ENCODE measurements at regions not wholly inside any gene's neighbourhood (a gene's known extent, or its start where the extent isn't known, plus 50 kb on each side); places are given as distances from the start of the nearest gene placed in this dataset.
"Not testable (repeated sequence)": the region's sequence is repeated elsewhere in the genome, so short reads cannot be mapped to it uniquely, and the experiment has no call there.

DNA sequence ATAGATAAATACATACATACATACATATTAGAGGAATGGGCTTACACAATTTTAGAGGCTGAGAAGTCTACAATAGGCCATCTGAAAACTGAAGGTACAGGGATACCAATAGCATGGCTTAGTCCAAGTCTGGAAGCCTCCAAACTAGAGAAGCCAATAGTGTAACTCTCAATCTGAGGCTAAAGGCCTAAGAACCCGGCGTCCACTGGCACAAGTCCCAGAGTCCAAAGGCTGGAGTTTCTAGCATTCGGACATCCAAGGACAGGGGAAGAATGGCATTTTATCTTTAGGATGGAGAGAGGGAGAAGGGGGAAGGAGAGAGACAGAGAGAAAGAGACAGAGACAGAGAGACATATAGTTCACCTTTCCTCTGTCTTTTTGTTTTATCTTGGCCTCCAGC is 63.7 kb upstream of the SYT4 start:
- no peak for DNase-seq (ENCODE audit: low read depth in 2 of 2)

DNA sequence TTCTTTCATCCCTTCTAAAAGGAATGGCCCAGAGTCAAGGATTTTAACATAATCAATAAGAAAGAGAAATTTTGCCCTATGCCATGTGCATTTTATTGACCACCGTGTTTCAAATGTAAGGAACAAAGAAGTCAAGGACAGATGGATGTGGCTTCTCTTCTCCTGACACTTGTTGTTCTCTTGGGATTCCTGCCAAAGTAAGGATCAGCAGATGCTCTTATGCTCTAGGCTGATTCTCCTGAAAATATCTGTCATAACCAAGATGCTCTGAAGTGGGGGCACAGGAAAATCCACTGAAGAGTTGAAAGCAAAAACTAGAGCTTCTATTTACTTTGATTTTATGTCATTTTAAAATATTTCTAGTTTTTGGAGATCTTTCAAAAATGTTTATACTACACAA is 72.9 kb upstream of the SYT4 start:
- no peak for DNase-seq (ENCODE audit: low read depth in 2 of 2)

DNA sequence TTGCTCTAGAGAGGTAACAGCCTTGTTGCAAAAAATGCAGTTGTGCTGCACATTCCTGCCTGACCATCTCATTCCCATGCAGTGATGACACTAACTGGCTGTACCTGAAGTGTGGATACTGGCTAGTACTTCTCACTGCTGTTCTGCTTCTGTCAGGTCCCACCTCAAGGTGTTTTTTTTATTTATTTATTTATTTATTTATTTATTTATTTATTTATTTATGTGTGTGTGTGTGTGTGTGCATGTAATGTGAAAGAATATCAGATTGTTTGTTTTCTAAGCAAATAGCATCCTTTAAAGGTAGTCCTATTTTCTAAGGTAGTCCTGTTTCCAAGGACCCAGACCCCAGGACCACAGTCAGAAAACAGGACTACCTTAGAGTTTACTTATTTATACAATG is 87.2 kb upstream of the SYT4 start:
- DNase-seq (ENCODE audit: low read depth in 2 of 2), result no peak

DNA sequence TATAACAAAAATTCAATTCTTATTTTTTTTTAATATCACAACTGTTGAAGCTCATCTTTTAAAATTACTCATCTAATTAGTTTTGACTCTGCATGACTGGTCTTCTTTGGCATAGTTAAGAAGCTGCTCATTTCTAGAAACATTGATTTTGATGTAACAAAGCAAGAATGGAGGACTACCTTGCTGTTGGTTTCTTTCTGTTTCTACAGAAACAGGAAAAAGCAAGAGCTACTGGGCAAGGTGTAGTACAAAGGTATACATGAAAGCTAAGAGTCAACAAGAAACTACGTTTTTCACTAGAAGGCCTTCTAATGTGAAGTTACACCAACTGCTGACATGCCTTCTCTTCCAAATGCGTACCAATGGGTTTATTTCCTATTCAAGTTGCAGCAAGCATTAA is 90.6 kb upstream of the SYT4 start:
- no peak for DNase-seq (ENCODE audit: low read depth in 2 of 2)

DNA sequence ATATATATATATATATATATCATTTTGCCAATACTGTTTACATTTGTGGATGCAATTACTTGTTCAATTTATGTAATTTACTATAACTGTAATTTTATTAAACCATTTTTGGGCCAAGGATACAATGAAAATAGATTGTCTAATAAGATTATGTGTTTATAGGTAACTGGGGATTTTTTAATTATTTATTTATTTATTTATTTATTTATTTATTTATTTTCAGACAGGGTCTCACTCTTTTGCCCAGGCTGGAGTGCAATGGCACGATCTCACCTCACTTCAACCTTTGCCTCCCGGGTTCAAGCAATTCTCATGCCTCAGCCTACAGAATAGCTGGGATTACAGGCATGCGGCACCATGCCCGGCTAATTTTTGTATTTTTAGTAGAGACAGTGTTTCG is 92.0 kb upstream of the SYT4 start:
- not testable (repeated sequence) for DNase-seq (ENCODE audit: low read depth in 2 of 2)

DNA sequence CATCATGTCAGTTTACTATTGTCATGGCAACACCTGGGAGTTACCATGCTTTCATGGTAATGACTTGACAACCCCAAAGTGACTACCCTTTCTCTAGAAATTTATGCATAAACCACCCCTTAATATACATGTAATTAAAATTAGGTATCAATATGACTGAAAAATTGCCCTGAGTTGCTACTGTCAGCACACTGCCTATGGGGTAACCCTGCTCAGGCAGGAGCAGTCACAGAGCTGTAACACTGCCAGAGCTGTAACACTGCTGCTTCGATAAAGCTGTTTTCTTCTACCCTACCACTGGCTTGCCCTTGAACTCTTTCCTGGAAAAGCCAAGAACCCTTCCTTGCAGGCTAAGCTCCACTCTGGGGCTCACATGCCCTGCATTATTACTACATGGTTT is 95.5 kb upstream of the SYT4 start:
- DNase-seq (ENCODE audit: low read depth in 2 of 2), result no peak

DNA sequence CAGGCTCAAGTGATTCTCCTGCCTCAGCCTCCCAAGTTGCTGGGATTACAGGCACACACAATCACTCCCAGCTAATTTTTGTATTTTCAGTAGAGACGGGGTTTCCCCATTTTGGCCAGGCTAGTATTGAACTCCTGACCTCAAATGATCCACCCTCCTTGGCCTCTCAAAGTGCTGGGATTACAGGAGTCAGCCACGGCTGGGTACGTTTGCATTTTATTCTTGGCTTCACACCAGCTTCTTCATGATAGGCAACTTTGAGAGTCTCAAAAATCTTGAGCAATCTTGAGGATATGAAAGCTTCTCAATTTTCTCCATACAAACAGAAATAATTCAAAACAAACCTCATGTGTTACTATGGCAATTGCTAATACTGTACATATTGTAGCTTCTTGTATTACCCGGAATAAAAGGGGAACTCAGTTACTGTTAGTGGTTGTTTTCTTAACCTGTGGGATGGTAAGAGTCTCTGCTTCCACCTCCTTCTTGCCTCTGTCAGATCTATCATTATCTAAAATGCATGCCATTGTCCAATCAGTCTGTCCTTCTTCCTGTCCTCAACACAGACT is 102.9 kb upstream of the SYT4 start:
- no peak for DNase-seq (ENCODE audit: low read depth in 2 of 2)

DNA sequence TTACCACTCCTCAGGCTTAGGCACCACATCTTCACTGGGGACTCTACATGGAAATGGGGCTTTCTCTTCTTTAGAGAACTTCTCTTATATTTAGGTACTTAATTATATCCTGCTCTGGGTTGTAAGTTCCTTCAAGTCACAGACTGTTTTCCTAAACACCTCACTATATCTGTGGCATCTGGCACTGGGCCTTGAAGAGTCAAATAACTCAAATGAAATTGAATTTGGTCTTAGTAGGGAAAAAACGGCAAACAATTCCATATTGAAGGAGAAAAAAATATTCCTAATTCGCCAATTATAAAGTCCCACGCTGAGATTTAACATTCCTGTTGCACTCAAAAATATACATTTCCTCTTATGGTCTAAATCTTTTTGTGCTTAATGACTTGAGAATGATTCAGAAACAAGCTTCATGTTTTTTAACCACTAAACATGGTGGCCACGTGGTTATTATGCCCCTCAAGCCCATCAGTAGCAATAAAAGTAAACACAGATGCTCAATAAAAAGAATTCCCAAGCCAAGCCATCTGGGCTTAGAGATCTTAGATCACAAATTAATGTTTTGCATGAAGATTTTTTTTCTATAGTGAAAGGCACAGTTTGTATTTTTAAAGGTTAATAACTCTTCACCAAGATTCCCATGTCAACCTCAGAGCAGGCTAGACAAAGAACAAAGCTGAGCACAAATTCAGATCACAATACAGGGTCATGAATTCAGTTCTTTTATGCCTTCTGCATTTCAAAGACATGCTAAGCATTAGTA is 105.5 kb upstream of the SYT4 start:
- DNase-seq (ENCODE audit: low read depth in 2 of 2), result no peak

DNA sequence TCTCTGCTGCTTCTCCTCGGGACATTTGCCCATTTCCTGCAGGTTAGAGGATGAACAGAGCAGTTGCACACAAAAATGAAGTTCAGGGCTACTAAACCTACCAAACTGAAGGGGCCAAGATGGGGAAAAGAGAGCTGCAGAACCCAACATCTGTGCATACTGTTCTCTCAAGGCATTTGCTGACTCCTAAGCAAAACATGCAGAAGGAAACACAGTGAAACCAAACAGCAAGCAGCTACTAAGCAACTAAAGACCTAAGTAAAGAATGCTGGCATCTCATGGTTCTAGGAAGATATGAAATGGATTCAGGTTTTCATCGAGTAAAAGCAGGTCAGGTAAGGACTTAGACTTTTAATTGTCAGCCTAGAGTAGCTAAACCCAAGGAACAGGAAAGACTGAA is 111.9 kb upstream of the SYT4 start:
- no peak for DNase-seq (ENCODE audit: low read depth in 2 of 2)

DNA sequence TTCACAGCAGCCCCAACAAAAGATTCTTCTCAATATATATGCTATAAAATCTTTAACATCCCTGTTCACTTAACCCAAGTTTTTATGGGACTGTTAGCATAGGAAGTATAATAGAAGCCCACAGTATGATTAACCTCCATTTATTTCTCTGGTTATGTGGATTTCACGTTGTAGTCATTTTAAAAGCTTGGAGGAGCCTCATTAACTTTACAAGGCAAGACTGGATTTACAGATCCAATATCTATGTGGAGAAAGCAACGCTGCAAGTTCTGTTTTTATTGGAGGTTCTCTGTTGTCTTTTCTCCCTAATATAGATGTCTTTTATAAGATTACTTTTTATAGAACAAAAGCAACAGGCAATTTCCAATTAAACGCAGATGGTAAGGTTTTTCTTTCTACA is 114.9 kb upstream of the SYT4 start:
- no peak for DNase-seq (ENCODE audit: low read depth in 2 of 2)

DNA sequence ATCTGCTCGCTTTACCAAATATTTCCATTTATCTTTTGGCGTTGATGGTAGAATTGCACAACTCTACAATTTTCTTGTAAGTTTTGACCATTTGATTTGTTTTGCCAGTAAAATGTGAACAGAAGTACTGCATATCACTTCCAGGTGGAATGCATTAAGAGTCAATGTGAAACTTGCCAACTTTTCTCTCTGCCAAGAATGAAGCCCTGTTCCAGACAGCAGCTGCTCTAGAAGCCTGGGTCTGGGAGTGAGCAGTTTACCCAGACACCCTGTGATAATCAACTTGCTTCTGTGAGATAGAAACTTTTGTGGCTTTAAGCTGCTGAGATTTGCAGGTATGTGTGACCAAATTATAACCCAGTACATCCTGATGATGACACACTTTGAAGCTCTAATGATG is 115.9 kb upstream of the SYT4 start:
- no peak for DNase-seq (ENCODE audit: low read depth in 2 of 2)

DNA sequence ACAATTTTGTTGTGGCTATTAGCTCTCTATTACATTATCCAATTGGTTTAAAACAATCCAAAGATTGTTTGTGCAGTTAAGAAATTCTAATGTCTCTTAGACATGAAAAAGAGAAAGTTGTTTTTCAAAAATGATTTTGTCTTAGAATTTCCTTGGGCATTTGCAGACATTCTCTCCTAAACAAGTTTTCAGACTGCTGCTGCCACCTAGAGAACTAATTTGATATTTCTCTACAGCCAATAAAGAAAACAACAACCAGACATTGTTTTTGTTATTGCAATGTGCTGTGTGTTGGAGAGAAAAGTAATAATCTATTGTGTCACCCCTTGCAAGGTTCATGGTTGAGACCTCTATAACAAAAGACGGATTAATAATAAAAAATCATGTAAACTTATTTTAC is 119.0 kb upstream of the SYT4 start:
- DNase-seq (ENCODE audit: low read depth in 2 of 2), result no peak

DNA sequence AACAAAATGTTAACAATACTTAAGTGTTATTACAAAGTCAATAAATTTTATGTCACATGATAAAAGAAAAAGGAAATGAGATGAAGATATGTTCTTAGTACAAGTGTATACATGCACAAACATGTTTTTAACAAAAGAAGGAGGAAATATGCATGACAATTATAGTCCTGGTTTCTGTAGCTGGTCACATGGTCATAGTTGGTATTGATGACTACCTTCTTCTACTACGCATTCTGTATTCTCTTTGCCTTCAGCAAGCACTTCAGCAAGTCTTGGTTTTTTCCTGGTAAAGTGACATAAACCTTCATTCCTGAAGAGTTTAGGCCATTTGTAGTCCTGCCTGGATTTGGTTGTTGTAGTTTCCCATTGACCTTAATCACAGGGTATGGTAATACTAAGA is 121.3 kb upstream of the SYT4 start:
- DNase-seq (ENCODE audit: low read depth in 2 of 2), result no peak

DNA sequence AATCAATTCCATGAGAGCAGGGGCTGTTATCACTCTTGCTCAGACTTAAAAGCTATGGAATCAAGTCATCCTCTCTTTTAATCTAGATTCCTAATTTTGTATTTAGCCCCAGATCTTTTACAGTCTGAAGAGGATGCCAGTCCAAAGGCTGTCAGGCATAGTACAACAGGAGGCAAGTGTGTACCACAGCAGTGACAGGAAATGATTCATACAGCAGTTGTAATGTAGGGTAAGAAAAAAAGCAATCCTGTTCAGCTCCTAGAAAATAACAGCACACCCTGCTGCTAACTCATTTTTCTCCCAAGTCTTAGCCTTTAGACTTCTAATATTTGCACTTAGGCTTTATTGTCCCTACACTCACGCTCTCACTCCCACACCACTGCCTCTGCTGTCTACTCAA is 127.8 kb upstream of the SYT4 start:
- no peak for DNase-seq (ENCODE audit: low read depth in 2 of 2)

DNA sequence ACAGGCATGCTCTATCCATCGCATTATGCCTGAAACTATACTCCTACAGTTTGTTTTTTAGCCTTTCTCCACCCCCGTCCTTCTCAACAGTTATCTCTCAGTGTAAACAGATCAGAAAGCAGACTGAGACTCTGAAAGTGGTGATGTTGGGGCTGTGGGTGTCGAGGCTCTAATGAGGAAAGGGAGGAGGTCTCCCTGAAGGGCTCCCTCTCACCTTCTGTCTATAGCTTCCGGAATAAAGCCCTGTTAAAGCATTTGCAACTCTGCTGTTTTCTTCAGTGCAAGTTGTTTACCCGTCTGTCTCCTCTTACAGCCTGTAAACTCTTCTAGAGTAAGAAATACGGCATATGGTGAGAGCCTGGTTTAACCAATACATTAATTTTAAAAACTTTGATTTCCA is 136.7 kb upstream of the SYT4 start:
- DNase-seq (ENCODE audit: low read depth in 2 of 2), result no peak

DNA sequence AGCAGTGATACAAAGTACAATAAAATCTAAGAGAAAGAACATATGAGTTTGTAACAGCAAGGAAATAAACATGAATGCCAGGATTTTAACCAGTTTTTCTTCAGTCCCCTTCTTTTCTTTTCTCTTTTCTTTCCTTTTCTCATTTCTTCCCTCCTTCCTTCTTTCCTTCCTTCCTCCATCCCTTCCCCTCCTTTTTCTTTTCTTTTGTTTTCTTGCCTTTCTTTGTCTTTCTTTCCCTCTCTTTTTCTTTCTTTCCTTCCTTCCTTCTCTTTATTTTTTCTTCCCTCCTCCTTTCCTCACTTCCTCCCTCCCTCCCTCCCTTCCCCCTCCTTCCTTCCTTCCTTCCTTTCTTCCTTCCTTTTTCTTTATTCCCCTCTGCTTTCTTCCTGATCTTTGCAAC is 142.8 kb upstream of the SYT4 start:
- DNase-seq (ENCODE audit: low read depth in 2 of 2), result no peak

DNA sequence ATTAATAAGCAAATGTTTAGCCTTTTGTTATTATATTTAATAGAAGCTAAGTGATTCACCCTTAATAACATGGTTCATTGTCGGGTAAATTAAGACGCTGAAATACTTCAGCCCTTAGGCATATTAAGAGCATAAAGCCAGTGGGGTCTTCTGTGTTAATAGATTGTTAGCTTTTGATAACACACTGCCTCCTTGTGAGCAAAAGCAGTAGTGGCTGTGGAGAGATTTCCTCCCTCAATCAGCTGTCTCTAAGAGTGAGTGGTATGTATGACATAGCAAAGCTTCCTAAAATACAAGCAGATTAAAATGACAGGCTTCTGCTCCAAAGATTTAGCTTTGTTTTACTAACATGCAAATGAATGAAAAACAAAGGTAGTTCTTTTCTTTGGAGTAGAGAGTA is 143.7 kb upstream of the SYT4 start:
- no peak for DNase-seq (ENCODE audit: low read depth in 2 of 2)

DNA sequence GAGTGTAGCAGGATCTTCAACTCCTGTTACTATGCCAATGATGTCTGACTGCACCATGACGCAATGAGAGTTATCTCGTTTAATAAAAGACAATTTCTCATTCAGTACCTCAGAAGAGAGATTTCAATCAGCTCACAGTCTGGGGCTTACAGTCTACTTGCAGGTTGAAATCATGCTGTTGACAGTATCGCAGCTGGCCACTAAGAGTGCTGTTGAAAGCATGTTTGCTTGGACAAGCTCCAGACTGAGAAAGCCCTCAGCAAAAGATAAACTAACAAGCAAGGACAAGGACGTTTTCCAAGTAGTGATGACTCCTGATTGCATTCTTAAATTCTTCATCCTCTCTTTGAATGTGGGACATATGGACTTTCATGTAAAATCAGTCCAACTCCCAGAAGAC is 145.2 kb upstream of the SYT4 start:
- DNase-seq (ENCODE audit: low read depth in 2 of 2), result no peak

DNA sequence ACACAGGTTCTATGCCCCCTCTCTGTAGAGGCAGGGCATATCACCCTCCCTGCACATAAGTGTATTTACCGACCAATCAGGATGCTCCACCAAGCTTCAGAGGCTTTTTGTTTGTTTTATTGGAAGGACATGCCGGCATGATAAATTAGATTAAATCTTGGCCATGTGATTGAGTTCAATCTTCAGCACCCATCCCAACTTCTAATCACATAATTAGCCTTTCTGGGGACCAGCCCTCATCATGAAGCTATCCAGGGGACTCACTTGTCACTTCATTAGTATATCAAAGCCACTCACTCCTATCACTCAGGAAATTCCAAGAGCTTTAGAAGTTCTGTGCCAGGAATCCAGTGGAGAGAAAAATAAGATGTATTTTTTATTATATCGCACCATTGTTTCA is 158.6 kb upstream of the SYT4 start:
- DNase-seq (ENCODE audit: low read depth in 2 of 2), result no peak

DNA sequence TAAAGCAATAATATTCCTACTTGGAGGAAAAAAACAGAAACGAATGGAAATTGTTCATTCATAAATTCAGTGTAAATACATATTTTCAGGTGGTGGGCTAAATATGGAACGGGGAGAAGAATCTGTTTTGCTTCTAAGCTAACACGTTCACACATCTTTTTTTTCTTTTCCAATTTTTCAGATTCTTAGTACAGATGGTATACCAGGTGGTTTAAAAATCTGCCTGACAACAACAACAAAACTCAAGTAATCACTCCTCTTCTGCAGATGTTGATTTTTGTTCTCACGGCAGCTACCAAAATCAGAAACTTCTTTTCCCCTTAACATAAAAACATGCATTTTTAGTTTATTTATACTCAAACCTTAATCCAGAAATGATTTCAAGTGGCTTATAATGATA is 164.8 kb upstream of the SYT4 start:
- DNase-seq (ENCODE audit: low read depth in 2 of 2), result no peak

DNA sequence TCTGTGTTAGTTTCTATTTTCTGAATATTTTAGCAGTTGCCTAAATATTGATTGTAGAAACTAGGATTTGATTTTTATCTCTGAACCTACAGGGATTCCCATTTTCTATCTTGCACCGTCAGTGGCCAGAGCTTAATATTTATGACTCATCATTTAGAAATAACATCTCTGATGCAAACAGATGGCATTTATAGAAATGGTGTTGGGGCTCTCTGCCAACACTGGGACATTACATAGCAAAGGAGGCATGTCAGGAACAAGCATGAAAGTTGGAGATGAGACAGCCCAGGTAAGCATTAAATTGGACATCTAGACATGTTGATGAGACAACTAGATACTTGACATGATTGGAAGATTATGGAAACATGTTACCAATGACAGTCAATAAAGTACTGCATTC is 165.3 kb upstream of the SYT4 start:
- DNase-seq (ENCODE audit: low read depth in 2 of 2), result no peak

DNA sequence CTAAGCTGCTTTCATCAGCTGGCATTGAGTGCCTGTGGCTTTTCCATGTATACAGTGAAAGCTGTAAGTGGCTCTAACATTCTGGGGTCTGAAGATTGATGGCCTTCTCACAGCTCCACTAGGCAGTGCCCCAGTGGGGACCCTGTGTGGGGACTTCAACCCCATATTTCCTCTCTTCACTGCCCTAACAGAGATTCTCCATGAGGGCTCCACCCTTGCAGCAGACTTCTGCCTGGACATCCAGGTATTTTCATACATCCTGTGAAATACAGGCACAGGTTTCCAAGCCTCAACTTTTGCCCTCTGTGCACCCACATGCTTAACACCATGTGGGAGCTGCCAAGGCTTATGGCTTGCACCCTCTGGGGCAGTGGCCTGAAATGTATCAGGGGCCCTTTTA is 188.2 kb upstream of the SYT4 start:
- DNase-seq (ENCODE audit: low read depth in 2 of 2), result no peak

DNA sequence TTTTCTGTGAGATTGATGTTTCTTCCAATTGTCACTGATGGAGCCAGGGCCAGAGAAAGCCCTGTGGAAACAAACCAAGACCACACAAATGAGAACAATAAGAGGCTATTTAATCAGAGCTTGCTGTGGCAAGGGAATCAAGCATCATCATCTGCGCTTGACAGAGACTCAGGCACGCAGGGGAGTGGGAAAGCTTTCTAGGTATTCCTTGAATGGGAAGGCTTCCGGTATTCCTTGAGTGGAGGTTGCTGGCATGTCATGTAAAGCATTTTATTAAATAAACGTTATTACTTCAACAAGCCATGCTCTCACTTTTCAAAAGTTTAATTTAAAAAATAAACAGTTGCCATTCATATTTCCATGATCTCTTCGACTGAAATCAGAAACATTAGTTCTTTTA is 194.6 kb upstream of the SYT4 start:
- no peak for DNase-seq (ENCODE audit: low read depth in 2 of 2)

DNA sequence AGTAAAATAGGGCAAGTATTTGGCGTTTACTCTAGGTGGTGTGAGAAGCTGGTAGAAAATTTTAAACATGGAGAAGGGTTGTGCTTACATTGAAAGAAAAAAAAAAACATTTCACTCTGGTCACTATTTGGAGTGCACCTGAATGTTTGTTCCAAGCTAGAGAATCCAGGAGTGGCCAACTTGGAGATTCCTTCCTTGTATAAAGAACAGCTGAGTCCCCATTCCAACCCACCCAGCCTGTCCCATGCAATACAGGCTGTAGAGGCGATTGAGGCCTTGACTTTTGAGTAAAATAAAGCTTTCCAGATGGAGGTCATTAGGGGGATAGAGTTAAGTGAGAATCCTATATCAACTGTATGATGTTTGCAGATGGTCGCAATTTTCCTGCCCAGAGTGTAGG is 203.8 kb upstream of the SYT4 start:
- no peak for DNase-seq (ENCODE audit: low read depth in 2 of 2)
